Stimulated activated naive CD8-positive, alpha-beta T cell treated with anti-CD3 and anti-CD28 coated beads, Interleukin-15, Interleukin-2, amounts not matched to agents 100 U/mL and 50 U/mL, for 24 hours (primary cell): ENCODE measurements at regions not wholly inside any gene's neighbourhood (a gene's known extent, or its start where the extent isn't known, plus 50 kb on each side); places are given as distances from the start of the nearest gene placed in this dataset.
"Not testable (repeated sequence)": the region's sequence is repeated elsewhere in the genome, so short reads cannot be mapped to it uniquely, and the experiment has no call there.

Experiments
- ATAC-seq: fragments of 150-1000 bp; cut with Tn5 transposase; one replicate; pipeline ENCODE4 v1.10.0; 2021
- DNase-seq: peaks from one replicate; pipeline ENCODE4 v3.0.0; 2021

DNA sequence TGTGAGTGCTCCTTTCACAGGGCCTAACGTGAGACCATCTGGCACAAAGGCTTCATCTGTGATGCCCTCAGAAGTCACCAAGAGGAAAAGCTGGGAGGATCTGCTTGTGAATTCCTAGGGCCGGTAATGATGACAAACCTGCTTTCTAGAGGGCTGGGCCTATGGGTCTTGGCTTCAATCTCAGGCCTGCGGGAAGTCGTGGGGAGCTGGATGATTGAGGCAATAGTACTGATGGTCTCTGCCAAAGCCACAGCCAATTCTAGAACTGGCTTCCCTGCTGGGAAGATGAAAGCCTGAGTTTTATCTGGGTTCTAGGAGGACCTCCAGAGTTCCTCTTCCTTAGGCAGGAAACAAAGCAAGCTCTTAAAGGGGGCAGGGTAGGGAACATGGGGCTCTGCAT, 102.7 kb downstream of the TMEM215 start:
- no peak for DNase-seq
- ATAC-seq, result no peak

DNA sequence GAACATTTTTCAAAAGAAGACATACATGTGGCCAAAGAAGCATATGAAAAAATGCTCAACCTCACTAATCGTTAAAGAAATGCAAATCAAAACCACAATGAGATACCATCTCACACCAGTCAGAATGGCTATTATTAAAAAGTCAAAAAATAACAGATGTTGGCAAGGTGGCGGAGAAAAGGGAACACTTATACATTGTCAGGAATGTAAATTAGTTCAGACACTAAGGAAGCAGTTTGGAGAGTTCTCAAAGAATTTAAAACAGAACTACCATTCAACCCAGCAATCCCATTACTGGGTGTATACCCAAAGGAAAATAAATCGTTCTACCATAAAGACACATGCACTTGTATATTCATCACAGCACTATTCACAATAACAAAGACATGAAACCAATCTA, 106.9 kb downstream of the APTX start:
- ATAC-seq, DNase-seq: not testable (repeated sequence)

DNA sequence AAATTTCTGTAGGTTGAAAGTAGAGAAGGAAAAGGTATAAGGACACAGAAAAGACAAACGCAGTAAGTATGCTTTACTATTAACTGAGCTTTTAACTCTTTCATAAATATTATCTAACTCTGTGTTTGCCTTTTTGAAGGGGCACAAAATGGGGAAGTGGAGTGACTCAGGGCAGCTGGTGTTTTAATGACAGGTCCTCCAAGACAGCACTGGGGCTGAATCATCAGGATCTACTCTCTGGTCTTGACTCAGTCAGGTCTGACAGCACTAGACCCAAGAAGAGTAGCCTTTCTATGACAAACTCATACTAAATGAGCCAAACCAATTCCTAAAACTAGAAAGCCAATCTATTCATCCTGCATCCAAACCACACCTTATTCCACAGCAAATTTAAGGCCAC, 102.2 kb downstream of the APTX start:
- DNase-seq, result no peak
- no peak for ATAC-seq

DNA sequence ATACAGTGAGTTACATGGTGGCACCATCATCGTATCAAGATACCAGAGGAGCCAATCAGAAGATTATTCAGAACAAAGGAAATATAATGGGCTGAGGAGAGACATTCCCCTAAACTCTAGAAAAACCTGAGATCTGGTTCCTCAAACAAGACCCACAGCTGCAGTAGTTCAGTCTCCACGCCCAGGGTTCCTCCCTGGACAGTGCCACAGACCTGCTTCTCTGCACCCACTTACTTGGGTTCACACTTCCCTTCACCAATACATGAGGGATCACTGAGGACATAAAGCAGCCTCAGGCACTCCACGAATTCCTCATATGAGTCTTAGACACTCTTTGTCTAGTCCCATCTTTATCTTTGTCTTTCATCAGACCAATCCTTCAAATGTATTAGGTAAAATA, 101.7 kb downstream of the APTX start:
- ATAC-seq (no peak), DNase-seq (no peak)

DNA sequence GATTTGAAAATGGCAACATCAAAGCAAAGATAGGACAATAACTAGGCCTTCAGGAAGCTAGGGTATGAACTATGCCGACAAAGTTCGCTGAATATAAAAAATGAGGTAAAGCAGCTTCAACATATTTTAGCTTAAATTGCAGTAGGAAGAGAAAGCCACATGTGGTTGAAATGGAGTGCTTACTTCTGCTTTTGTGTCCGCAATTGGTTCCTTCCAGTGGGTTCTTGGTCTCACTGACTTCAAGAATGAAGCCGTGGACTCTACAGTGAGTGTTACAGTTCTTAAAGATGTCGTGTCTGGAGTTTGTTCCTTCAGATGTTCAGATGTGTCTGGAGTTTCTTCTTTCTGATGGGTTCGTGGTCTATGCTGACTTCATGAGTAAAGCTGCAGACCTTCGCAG, 95.2 kb downstream of the APTX start:
- ATAC-seq (no peak), DNase-seq (no peak)

- ATAC-seq, result no peak
- no peak for DNase-seq
Observed at GRCh38 chr9:32915802-32916201, 85.6 kb downstream of the APTX start.

DNA sequence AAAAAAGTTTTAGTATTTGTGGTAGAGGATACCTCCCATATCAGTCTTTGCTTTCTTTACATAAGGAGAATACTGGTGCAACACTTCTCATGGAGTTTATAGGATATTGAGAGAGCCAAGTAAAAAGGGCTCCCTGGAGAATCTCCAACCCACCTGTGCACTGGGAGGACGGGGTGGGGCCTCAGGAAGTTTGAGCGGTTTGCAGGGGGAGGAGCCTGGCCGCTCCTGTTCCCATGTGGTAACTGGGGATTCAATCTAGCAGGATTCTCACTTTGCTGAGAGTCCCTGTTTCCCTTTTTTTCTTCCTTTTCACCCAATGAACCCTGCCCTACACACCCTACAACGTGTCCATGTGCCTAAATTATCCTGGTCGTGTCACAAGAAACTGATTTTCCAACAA, 82.8 kb downstream of the APTX start:
- ATAC-seq (no peak), DNase-seq (no peak)
